ENCODE measurements at regions not wholly inside any gene's neighbourhood (a gene's known extent, or its start where the extent isn't known, plus 50 kb on each side); places are given as distances from the start of the nearest gene placed in this dataset.

DNA sequence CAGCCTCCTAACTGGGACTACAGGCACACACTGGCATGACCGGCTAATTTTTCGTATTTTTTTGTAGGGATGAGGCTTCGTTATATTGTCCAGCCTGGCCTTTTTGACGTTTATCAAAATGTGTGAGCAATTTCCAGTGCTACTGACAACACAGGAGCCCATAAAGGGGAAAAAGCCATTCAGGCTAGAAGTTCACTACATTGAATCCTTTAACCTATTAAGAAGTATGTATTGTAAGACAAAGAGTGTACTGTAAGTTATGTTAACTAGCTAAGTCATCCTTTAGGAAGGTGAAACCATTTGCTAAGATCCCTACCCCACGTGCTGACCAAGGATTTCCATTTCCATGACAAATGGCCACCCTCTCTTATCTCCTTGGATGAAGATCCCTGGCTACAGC is 156.8 kb downstream of the FOXB1 start:
- TF ChIP-seq, protein P1, sequence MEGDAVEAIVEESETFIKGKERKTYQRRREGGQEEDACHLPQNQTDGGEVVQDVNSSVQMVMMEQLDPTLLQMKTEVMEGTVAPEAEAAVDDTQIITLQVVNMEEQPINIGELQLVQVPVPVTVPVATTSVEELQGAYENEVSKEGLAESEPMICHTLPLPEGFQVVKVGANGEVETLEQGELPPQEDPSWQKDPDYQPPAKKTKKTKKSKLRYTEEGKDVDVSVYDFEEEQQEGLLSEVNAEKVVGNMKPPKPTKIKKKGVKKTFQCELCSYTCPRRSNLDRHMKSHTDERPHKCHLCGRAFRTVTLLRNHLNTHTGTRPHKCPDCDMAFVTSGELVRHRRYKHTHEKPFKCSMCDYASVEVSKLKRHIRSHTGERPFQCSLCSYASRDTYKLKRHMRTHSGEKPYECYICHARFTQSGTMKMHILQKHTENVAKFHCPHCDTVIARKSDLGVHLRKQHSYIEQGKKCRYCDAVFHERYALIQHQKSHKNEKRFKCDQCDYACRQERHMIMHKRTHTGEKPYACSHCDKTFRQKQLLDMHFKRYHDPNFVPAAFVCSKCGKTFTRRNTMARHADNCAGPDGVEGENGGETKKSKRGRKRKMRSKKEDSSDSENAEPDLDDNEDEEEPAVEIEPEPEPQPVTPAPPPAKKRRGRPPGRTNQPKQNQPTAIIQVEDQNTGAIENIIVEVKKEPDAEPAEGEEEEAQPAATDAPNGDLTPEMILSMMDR (IDR thresholded peaks at IDR 0.05 in 2 of 3, conservative IDR thresholded peaks at IDR 0.05 in 1 of 3; ENCODE audit: borderline replicate concordance in 1 of 3, insufficient read depth in 1 of 3, low read depth in 2 of 3, low read length in 2 of 3) = no peak
- TF ChIP-seq ZNF274 (IDR thresholded peaks at IDR 0.05; ENCODE audit: low read depth, low read length) (no peak), POLR2A (IDR thresholded peaks at IDR 0.05; ENCODE audit: borderline replicate concordance, extremely low read depth, insufficient read depth, insufficient read length) (no peak), SRF (IDR thresholded peaks at IDR 0.05; ENCODE audit: low read depth) (no peak), CEBPB (IDR thresholded peaks at IDR 0.05; ENCODE audit: low read depth) (no peak)
- TF ChIP-seq, protein P2, sequence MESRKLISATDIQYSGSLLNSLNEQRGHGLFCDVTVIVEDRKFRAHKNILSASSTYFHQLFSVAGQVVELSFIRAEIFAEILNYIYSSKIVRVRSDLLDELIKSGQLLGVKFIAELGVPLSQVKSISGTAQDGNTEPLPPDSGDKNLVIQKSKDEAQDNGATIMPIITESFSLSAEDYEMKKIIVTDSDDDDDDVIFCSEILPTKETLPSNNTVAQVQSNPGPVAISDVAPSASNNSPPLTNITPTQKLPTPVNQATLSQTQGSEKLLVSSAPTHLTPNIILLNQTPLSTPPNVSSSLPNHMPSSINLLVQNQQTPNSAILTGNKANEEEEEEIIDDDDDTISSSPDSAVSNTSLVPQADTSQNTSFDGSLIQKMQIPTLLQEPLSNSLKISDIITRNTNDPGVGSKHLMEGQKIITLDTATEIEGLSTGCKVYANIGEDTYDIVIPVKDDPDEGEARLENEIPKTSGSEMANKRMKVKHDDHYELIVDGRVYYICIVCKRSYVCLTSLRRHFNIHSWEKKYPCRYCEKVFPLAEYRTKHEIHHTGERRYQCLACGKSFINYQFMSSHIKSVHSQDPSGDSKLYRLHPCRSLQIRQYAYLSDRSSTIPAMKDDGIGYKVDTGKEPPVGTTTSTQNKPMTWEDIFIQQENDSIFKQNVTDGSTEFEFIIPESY (IDR thresholded peaks at IDR 0.05; ENCODE audit: extremely low read depth, insufficient replicate concordance, low read length) = no peak
- TF ChIP-seq, protein P3, sequence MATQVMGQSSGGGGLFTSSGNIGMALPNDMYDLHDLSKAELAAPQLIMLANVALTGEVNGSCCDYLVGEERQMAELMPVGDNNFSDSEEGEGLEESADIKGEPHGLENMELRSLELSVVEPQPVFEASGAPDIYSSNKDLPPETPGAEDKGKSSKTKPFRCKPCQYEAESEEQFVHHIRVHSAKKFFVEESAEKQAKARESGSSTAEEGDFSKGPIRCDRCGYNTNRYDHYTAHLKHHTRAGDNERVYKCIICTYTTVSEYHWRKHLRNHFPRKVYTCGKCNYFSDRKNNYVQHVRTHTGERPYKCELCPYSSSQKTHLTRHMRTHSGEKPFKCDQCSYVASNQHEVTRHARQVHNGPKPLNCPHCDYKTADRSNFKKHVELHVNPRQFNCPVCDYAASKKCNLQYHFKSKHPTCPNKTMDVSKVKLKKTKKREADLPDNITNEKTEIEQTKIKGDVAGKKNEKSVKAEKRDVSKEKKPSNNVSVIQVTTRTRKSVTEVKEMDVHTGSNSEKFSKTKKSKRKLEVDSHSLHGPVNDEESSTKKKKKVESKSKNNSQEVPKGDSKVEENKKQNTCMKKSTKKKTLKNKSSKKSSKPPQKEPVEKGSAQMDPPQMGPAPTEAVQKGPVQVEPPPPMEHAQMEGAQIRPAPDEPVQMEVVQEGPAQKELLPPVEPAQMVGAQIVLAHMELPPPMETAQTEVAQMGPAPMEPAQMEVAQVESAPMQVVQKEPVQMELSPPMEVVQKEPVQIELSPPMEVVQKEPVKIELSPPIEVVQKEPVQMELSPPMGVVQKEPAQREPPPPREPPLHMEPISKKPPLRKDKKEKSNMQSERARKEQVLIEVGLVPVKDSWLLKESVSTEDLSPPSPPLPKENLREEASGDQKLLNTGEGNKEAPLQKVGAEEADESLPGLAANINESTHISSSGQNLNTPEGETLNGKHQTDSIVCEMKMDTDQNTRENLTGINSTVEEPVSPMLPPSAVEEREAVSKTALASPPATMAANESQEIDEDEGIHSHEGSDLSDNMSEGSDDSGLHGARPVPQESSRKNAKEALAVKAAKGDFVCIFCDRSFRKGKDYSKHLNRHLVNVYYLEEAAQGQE (IDR thresholded peaks at IDR 0.05; ENCODE audit: low read depth) = no peak

All from HCT116 (cell line).